AG04449 (cell line): ENCODE measurements at regions not wholly inside any gene's neighbourhood (a gene's known extent, or its start where the extent isn't known, plus 50 kb on each side); places are given as distances from the start of the nearest gene placed in this dataset.

Experiments
- CTCF ChIA-PET: fragments of 350-600 bp; formaldehyde crosslinking; extraction: SDS; loops from one replicate; lab custom pipeline; 2021; ENCODE audit warnings: antibody characterized with exemption; lab: Yijun Ruan, JAX
- POLR2A ChIA-PET: fragments of 400-600, 350-600 bp; formaldehyde crosslinking; extraction: SDS; loops from one replicate; lab custom pipeline; 2020; ENCODE audit warnings: antibody characterized with exemption, inconsistent platforms; lab: Yijun Ruan, JAX
- DNase-seq: peaks from one replicate; pipeline ENCODE4 v3.0.0-alpha.2; 2010; ENCODE audit warnings: low read depth, low spot score
- H3K4me3 ChIP-seq: 2 replicates; pipeline ENCODE4 v1.5.1; 2011; ENCODE audit warnings: low read depth, mild to moderate bottlenecking, control low read depth, low read length
- TF ChIP-seq, protein P1 (sequence below): IDR thresholded peaks from one replicate; pipeline ENCODE4 v1.5.1; 2011; ENCODE audit warnings: mild to moderate bottlenecking, moderate library complexity, low read length, control low read depth, inconsistent platforms; ENCODE audit not compliant: insufficient read depth; ENCODE audit errors: missing control alignments

DNA sequence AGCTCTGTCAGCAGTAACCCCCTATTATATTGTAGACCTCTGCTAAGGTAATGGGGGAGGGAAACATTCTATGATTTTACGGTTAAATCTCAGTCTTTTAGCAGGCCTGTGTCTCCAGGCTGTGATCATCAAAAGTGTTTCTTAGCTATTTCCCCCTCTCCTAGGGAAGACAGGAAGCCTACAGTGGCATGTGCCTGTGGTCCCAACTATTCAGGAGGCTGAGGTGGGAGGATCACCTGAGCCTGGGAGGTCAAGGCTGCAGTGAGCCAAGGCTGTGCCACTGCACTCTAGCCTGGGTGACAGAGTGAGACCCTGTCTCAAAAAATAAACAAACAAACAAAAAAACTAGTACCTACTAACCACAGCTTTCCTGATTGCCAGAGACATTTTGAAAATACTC, 67.9 kb downstream of the DNAAF9 start:
- ChIA-PET CTCF (no interaction called here), POLR2A (no interaction called here)
- TF ChIP-seq, protein P1, sequence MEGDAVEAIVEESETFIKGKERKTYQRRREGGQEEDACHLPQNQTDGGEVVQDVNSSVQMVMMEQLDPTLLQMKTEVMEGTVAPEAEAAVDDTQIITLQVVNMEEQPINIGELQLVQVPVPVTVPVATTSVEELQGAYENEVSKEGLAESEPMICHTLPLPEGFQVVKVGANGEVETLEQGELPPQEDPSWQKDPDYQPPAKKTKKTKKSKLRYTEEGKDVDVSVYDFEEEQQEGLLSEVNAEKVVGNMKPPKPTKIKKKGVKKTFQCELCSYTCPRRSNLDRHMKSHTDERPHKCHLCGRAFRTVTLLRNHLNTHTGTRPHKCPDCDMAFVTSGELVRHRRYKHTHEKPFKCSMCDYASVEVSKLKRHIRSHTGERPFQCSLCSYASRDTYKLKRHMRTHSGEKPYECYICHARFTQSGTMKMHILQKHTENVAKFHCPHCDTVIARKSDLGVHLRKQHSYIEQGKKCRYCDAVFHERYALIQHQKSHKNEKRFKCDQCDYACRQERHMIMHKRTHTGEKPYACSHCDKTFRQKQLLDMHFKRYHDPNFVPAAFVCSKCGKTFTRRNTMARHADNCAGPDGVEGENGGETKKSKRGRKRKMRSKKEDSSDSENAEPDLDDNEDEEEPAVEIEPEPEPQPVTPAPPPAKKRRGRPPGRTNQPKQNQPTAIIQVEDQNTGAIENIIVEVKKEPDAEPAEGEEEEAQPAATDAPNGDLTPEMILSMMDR = no peak
- H3K4me3 ChIP-seq = no peak overlapping the region
- DNase-seq = no peak

DNA sequence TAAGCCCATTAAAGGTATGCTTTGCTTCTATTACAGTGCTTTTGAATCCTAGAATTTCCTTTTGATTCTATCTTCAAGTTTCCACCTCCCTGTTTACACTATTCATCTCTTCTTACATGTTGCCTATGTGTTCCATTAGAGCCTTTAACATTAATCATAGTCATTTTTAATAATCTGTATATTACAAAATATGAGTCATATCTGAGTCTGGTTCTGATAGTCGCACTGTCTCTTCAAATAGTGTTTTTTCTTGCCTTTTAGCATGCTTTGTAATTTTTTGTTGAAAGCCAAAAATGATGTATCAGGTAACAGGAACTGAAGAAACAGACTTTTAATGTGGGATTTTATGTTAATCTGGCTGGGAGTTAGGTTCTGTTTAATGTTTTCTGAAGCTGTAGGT, 68.4 kb downstream of the DNAAF9 start:
- TF ChIP-seq, protein P1 = no peak
- DNase-seq = no peak
- no peak overlapping the region for H3K4me3 ChIP-seq
- ChIA-PET CTCF (no interaction called here), POLR2A (no interaction called here)

DNA sequence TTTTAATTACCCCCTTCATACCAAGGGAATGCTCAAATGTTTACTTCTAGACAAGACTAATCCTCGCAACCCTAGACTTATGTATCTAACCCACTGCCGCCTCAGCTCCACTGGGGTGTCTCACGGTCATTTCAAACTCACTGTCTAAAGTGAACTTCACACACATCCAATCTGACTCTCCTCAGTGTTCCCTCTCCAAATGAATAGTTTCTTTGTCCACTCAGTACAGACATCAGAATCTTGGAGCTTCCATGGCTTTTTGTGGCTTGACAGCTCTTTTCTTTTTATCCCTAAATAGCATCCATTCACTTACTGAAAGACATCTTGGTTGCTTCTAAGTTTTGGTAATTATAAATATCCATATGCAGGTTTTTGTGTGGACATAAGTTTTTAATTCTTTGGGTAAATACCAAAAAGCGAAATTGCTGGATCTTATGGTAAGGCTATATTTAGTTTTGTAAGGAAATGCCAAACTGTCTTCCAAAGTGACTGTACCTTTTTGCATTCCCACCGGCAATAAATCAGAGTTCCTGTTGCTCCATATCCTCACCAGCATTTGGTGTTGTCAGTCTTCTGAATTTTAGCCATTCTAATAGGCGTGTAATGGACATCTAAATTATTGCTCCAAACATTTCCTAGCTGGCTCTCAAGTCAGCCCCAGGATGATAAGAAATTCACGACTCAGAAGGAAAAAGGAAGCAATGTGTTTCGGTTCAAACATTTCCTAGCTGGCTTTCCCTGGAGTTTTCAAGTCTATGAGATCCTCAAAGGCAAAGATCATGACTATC, 73.1 kb downstream of the DNAAF9 start:
- CTCF ChIA-PET = interaction anchor here (2.4 kb wide), 1 partner anchor 116 kb away, joined by 7 read pairs; no protein-coding TSS in a partner anchor
- TF ChIP-seq, protein P1 = no peak
- no peak for DNase-seq
- POLR2A ChIA-PET = no interaction called here
- no peak overlapping the region for H3K4me3 ChIP-seq

DNA sequence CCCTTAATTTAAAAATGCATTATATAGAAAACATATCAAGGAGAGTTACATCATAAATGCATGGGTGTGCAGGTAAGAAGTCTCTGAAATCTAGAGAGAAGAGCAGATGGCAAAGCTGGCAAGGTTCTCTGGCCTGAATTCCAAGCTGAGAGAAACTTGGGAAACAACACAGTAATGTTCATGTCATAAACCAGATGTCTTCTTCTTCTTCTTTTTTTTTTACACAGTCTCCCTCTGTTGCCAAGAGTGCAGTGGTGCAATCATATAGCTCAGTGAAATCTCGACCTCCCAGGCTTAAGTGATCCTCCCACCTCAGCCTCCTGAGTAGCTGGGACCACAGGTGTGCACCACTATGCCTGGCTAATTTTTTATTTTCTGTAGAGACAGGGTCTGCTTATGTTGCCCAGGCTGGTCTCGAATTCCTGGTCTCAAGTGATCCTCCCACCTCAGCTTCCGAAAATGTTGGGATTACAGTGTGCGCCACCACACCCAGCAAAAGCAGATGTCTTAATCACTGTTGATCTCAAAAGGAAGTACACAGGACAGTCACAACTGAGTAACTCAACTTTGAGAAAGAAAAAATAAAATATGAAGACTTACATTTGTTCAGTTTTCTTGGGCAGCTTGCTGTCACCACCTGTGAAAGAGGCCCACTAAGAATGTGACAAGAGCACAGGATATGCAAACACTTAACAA, 77.3 kb downstream of the DNAAF9 start:
- CTCF ChIA-PET = interaction anchor here (0.7 to 3.2 kb wide), 8 partner anchors 10 to 277 kb away, joined by 3 to 15 read pairs (median 4); no protein-coding TSS in a partner anchor
- H3K4me3 ChIP-seq = no peak overlapping the region
- DNase-seq = no peak
- POLR2A ChIA-PET = no interaction called here
- TF ChIP-seq, protein P1 = no peak

DNA sequence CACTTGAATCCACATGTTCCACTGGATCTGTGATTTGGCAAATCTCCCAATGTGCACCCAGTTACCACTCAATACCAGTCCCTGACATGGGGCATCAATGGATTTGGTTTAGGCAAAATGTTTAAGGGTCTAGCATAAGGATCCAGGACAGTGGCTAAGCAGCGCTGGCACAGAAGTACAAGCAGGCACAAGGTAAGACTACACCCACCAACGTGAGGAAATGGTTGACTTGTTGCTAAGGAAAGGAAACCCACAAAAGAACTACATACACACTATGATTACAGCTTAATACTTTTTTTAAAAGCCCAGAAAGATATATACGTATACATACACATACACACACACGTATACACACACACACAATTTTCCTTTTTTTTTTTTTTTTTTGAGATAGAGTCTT, 79.0 kb downstream of the DNAAF9 start:
- POLR2A ChIA-PET = no interaction called here
- no peak overlapping the region for H3K4me3 ChIP-seq
- TF ChIP-seq, protein P1 = no peak
- DNase-seq = no peak
- CTCF ChIA-PET = interaction anchor here (3.2 kb wide), 1 partner anchor 110 kb away, joined by 15 read pairs; no protein-coding TSS in a partner anchor
